Vagina (tissue), 2 donors: ENCODE measurements at regions not wholly inside any gene's neighbourhood (a gene's known extent, or its start where the extent isn't known, plus 50 kb on each side); places are given as distances from the start of the nearest gene placed in this dataset.
A peak's percentile ranks its signal among the peaks of the same experiment; 100 is the strongest.

ENCODE experiments used
- DNase-seq, 2 donors: peaks; one replicate each; pipeline ENCODE4 v3.0.0-alpha.2; 2017; ENCODE audit errors: extremely low spot score in 2 of 2
- H3K27ac ChIP-seq: fragments of 200-600 bp; sonication (generic); one replicate; pipeline ENCODE4 v1.5.1; 2019
- H3K27me3 ChIP-seq: fragments of 200-600 bp; sonication (generic); one replicate; pipeline ENCODE4 v1.5.1; 2019
- H3K36me3 ChIP-seq, 2 donors: fragments of 200-600 bp; sonication (generic); one replicate each; pipeline ENCODE4 v1.5.1; 2017 to 2019
- H3K4me1 ChIP-seq: fragments of 200-600 bp; sonication (generic); one replicate; pipeline ENCODE4 v1.5.1; 2019
- H3K4me3 ChIP-seq, 2 donors: fragments of 200-600 bp; sonication (generic); 1 replicate in 1 of 2; 2 replicates in 1 of 2; pipeline ENCODE4 v1.5.1; 2016 to 2019
- H3K9me3 ChIP-seq: fragments of 200-600 bp; sonication (generic); one replicate; pipeline ENCODE4 v1.5.1; 2019
- CTCF ChIP-seq, 3 experiments: fragments of 450-650 bp in 2 of 3; fragments of 200-600 bp in 1 of 3; sonication (generic) in 1 of 3; IDR thresholded peaks; one replicate each; pipeline ENCODE4 v1.5.1; 2017 to 2019; ENCODE audit warnings: antibody characterized with exemption in 3 of 3, mild to moderate bottlenecking in 2 of 3, moderate library complexity in 2 of 3
- POLR2A ChIP-seq, 2 donors: fragments of 450-650 bp; IDR thresholded peaks; one replicate each; pipeline ENCODE4 v1.6.1; 2017; ENCODE audit warnings: antibody characterized with exemption in 2 of 2, mild to moderate bottlenecking in 2 of 2, moderate library complexity in 2 of 2
- POLR2AphosphoS5 ChIP-seq, 2 donors: sonication (generic); formaldehyde crosslinking; IDR thresholded peaks; one replicate each; pipeline ENCODE4 v1.9.0; 2017; ENCODE audit warnings: antibody characterized with exemption in 2 of 2, mild to moderate bottlenecking in 2 of 2, low read depth in 1 of 2; ENCODE audit not compliant: insufficient read depth in 1 of 2
- intact Hi-C: fragments of 100-400 bp; cut with DNase I; formaldehyde crosslinking; loops from one replicate; pipeline ENCODE4 v1.15.1; 2023

DNA sequence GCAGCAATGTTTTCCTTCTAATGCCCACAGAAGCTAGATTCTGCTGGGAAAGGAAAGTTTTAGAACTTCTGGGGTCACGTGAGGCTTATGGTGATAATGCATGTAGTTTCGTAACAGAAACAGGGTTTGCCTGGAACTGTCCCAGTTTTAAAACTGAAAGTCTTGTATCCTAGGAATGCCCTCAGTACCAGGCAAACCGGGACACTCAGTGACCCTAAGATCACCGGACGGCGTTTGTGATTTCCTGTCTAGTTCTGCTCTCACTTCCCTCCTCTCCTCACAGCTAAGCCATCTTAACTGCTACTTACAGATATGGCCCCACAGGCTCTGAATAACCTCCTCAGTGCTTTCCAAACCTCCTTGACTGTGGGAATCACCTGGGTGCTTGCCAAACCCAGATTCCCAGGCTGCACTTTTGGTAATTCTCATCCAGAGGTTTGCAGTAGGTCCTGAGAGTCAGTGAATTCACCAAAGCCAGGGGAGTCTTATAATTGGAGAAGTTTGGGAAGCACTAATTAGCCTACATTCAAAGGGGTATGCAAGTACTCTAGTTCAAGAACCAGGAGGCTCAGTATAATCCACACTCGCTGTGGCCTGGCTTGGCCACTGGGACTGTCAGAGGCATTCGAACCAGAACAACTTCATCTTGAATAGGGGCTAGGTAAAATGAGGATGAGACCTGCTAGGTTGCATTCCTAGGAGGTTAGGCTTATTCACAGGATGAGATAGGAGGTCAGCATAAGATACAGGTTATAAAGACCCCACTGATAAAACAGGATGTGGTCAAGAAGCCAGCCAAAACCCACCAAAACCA lies 231.6 kb upstream of the MYLIP start:
- H3K4me1 ChIP-seq, result peaks cover 23% of the 10 kb centered on the region
- TF ChIP-seq CTCF (IDR thresholded peaks at IDR 0.05) (no peak), POLR2AphosphoS5 (IDR thresholded peaks at IDR 0.05; ENCODE audit: insufficient read depth in 1 of 2, low read depth in 1 of 2) (no peak), POLR2A (IDR thresholded peaks at IDR 0.05) (no peak)
- no peaks in the 10 kb centered on the region for H3K36me3 ChIP-seq
- intact Hi-C loops, result no loop called here
- no peak for DNase-seq
- H3K9me3 ChIP-seq, result no peaks in the 10 kb centered on the region
- no peaks in the 10 kb centered on the region for H3K27me3 ChIP-seq
- H3K27ac ChIP-seq, result peak overlapping the region; percentile 71
- no peak overlapping the region for H3K4me3 ChIP-seq

DNA sequence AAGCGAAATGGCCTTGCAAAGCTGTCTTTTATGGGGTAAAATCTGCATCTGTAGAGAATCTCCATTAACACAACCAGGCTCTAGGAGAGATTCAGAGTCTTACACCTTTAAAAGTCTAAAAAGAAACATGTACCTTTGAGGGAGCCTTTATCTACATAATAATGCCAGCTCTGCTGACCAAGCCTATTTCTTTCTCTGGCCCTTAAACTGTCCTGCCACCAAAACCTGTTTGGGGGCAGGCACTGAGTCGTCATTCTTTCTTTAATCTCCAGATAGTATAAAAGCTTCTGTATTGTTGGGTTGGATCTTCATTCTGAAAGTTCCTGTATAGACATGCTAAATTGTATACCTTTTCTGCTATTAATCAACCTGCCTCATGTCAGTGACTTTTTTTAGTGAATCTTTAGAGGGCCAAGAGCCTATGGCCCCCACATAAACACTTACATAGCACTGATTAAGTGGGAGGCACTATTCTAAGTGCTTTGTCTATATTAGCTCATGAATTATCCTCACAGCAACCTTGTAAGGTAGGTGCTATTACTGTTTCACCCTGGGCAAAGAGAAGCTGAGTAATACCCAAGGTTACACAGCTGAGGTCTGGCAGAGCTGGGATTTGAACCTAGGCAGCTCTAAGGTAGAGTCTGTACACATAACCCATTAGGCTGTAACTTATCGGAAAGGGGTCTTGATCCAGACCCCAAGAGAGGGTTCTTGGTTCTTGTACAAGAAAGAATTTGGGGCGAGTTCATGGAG lies 232.3 kb upstream of the DTNBP1 start:
- no peak for DNase-seq
- Histone ChIP-seq H3K4me3 (no peak overlapping the region), H3K9me3 (no peaks in the 10 kb centered on the region), H3K36me3 (no peaks in the 10 kb centered on the region), H3K27me3 (no peaks in the 10 kb centered on the region), H3K27ac (no peak overlapping the region), H3K4me1 (peaks cover 20% of the 10 kb centered on the region)
- intact Hi-C loops, result no loop called here
- no peak for TF ChIP-seq CTCF (IDR thresholded peaks at IDR 0.05)
- TF ChIP-seq POLR2AphosphoS5 (IDR thresholded peaks at IDR 0.05; ENCODE audit: insufficient read depth in 1 of 2, low read depth in 1 of 2), result no peak
- TF ChIP-seq POLR2A (IDR thresholded peaks at IDR 0.05), result no peak

DNA sequence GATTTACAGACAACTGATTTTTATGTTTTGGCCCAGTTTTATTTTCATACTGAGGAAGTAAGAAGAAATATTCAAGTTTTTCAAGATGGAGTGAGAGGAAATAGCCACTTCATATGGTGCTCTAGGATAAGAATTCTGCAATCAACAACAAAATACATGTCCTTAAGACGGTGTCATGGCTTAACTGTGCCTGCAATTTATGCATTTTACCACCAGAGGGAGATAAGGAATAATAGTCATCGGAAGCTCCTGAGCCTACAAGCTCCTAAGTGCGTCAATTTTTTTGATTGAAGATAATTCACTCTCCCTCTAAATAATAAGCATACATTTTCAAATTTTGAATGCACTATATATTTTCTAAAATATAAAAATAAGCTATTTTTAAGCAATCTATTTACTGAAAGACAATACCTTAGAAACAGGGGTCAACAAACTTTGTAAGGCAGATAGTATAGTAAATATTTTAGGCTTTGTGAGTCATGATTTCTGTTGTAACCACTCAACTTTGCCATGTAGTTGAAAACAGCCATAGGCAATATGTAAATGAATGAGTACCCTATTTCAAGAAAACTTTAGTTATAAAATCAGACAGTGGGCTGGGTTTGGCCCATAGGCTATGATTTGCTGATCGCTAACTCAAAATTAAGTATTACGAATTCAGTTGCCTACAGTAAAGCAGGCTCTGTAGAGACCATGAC lies 230.9 kb upstream of the DTNBP1 start:
- TF ChIP-seq POLR2A (IDR thresholded peaks at IDR 0.05), result no peak
- no peak for TF ChIP-seq POLR2AphosphoS5 (IDR thresholded peaks at IDR 0.05; ENCODE audit: insufficient read depth in 1 of 2, low read depth in 1 of 2)
- no peak for TF ChIP-seq CTCF (IDR thresholded peaks at IDR 0.05)
- Histone ChIP-seq H3K9me3 (no peaks in the 10 kb centered on the region), H3K4me1 (peaks cover 30% of the 10 kb centered on the region), H3K27ac (no peak overlapping the region), H3K36me3 (no peaks in the 10 kb centered on the region), H3K27me3 (no peaks in the 10 kb centered on the region), H3K4me3 (no peak overlapping the region)
- intact Hi-C loops, result no loop called here
- no peak for DNase-seq

- peaks cover 40% of the 10 kb centered on the region for H3K4me1 ChIP-seq
- no peaks in the 10 kb centered on the region for H3K36me3 ChIP-seq
- no peak overlapping the region for H3K4me3 ChIP-seq
- intact Hi-C loops, result no loop called here
- TF ChIP-seq POLR2AphosphoS5 (IDR thresholded peaks at IDR 0.05; ENCODE audit: insufficient read depth in 1 of 2, low read depth in 1 of 2), result peak in 1 of 2 donors; percentile 12
- TF ChIP-seq POLR2A (IDR thresholded peaks at IDR 0.05), result no peak
- no peaks in the 10 kb centered on the region for H3K27me3 ChIP-seq
- H3K9me3 ChIP-seq, result no peaks in the 10 kb centered on the region
- no peak for DNase-seq
- H3K27ac ChIP-seq, result no peak overlapping the region
These were observed 229.5 kb upstream of the DTNBP1 start for GRCh38 chr6:15892369-15892768.
